ENCODE measurements at regions not wholly inside any gene's neighbourhood (a gene's known extent, or its start where the extent isn't known, plus 50 kb on each side); places are given as distances from the start of the nearest gene placed in this dataset.

DNA sequence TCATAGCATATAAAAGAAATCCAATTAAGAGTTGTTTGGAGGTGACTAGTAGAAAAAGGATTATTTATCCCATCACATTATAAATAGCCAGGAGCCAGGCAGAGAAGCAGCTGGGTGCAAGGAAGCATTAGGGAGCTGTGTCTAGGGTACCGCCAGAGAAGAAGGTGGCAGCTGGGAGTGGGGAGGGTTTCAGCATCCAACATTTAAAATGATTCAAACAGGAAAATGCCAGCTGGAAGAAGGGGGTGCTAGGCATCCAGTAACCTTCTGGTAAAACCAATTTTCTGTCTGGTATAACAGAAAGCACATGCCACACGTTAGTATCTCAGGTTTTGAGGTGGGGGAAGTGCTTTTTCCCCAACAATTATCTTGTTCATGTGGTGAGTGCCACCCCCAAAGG, 452.4 kb downstream of the ZEB2 start:
- DNase-seq (ENCODE audit: extremely low read depth, low read depth), result no peak
- TF ChIP-seq, protein P1, sequence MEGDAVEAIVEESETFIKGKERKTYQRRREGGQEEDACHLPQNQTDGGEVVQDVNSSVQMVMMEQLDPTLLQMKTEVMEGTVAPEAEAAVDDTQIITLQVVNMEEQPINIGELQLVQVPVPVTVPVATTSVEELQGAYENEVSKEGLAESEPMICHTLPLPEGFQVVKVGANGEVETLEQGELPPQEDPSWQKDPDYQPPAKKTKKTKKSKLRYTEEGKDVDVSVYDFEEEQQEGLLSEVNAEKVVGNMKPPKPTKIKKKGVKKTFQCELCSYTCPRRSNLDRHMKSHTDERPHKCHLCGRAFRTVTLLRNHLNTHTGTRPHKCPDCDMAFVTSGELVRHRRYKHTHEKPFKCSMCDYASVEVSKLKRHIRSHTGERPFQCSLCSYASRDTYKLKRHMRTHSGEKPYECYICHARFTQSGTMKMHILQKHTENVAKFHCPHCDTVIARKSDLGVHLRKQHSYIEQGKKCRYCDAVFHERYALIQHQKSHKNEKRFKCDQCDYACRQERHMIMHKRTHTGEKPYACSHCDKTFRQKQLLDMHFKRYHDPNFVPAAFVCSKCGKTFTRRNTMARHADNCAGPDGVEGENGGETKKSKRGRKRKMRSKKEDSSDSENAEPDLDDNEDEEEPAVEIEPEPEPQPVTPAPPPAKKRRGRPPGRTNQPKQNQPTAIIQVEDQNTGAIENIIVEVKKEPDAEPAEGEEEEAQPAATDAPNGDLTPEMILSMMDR (IDR thresholded peaks at IDR 0.05; ENCODE audit: low read depth, low read length, missing control alignments), result no peak
- H3K4me3 ChIP-seq (replicated peaks; ENCODE audit: low read depth, low read length), result no peak overlapping the region

DNA sequence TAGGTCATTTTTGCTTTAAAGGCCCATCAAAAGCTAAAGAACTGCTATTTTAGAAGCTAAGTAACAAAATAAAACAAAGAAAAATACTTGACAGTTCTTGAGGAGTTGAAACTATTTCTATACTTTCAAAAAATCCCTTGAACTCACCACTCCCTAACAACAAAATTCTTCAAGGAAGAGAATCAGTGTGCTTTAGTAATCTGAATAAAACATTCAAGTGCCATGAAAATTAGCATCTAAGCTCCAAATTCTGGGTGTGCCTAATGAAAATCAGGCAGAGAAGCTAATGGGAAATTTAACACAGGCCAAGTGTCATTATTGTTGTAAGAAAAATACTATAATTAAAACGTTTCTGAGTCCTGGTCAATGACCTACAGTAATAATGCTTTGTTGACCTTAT, 456.3 kb downstream of the ZEB2 start:
- DNase-seq (ENCODE audit: extremely low read depth, low read depth), result no peak
- no peak overlapping the region for H3K4me3 ChIP-seq (replicated peaks; ENCODE audit: low read depth, low read length)
- TF ChIP-seq, protein P1 (IDR thresholded peaks at IDR 0.05; ENCODE audit: low read depth, low read length, missing control alignments), result no peak

DNA sequence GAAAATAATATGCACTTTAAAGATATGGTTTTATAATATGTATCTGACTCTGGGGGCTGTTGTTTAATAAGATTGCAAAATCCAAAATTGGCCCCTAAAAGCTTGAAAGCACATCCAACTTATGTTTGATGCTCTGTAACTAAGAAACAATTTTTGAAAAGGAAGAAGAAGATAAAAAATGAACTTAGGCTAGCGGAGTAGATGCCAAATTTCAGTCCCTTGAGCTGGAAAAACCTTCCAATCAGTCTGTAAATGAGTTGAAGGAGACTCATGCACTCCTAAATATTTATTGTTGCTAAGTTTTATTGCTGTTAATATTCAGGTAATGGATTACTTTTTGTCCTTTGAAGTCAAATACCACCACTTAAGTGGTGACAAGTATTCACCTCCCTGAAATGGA, 465.0 kb downstream of the ZEB2 start:
- H3K4me3 ChIP-seq (replicated peaks; ENCODE audit: low read depth, low read length), result no peak overlapping the region
- TF ChIP-seq, protein P1 (IDR thresholded peaks at IDR 0.05; ENCODE audit: low read depth, low read length, missing control alignments), result no peak

DNA sequence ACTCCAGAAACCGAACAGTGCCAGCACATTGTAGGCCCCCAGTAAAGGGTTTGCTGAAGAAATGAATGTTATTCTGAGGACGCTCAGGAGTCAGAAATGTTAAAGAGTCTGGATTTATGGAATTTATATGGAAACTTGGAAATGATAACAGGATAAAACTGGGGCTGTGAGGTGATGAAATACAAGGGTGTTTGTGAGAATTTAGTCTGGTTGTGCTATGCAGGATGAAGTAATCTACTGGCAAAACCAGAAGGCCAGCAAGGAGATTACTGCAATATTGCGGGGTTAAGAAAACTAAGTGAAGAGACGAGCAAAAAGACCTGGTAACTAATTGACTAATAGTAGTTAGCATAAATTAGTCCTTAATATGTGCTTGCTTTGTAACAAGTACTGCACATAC, 467.8 kb downstream of the ZEB2 start:
- no peak overlapping the region for H3K4me3 ChIP-seq (replicated peaks; ENCODE audit: low read depth, low read length)
- TF ChIP-seq, protein P1 (IDR thresholded peaks at IDR 0.05; ENCODE audit: low read depth, low read length, missing control alignments), result no peak
- no peak for DNase-seq (ENCODE audit: extremely low read depth, low read depth)

More for the DNA sequence above, 465.0 kb downstream of the ZEB2 start:
- DNase-seq (ENCODE audit: extremely low read depth, low read depth), result no peak

DNA sequence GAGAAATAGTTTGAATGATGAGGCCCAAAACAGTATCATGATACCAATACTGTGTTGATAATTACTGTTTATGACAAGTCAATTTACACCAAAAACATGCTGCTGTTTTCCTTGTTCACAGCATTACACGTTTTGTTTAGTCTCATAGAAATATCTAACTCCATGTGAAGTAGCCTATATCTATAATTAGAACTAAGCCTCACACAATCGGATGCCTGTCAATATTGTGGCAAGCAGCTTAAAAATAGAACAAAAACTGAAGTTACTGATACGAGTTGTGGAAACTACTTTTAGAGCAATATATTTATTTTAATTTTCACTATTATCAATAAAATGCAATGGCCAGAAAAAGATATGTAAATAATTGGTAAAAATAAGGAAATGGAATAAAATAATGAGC, 470.8 kb downstream of the ZEB2 start:
- TF ChIP-seq, protein P1 (IDR thresholded peaks at IDR 0.05; ENCODE audit: low read depth, low read length, missing control alignments), result no peak
- H3K4me3 ChIP-seq (replicated peaks; ENCODE audit: low read depth, low read length), result no peak overlapping the region
- no peak for DNase-seq (ENCODE audit: extremely low read depth, low read depth)

DNA sequence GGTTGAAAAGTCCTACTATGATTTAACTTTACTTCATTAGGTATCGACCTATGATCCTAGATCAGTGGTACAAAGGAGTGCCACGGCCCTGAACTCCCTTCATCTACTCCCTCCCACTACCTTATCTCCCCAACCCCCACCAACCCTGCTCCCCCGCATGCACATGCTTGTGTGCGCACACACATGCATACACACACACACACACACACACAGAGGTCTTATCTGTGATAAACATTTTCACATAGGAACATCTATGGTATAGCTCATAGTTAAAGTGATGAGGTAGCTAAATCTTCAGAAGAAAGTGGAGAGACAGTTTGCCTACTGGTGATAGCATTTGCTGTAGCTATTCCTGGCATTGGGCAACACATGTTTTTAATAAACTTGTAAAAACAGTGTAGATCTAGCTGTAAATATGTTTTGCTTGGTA, 471.3 kb downstream of the ZEB2 start:
- DNase-seq (ENCODE audit: extremely low read depth, low read depth), result no peak
- TF ChIP-seq, protein P1 (IDR thresholded peaks at IDR 0.05; ENCODE audit: low read depth, low read length, missing control alignments), result no peak
- H3K4me3 ChIP-seq (replicated peaks; ENCODE audit: low read depth, low read length), result no peak overlapping the region

DNA sequence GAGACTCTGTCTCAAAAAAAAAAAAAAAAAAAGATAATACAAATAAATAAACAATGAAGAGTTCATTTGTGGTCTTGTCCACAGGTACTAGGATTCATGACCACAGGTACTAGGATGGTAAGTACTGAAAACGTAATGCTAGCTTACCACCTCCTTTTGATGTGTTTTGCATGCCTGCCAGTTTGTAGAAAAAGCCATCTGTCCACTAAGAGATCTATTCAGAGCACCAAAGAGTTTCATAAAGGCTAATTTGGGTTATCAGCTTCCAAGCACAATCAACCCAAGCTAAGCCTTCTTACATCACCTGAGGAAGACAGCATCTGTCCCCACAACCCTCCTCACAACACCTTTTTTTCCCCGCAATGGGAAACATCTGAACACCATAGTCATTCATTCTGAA, 477.2 kb downstream of the ZEB2 start:
- DNase-seq (ENCODE audit: extremely low read depth, low read depth), result no peak
- TF ChIP-seq, protein P1 (IDR thresholded peaks at IDR 0.05; ENCODE audit: low read depth, low read length, missing control alignments), result no peak
- H3K4me3 ChIP-seq (replicated peaks; ENCODE audit: low read depth, low read length), result no peak overlapping the region
